Neuronal stem cell (in vitro differentiated cells): ENCODE measurements at regions not wholly inside any gene's neighbourhood (a gene's known extent, or its start where the extent isn't known, plus 50 kb on each side); places are given as distances from the start of the nearest gene placed in this dataset.
A peak's percentile ranks its signal among the peaks of the same experiment; 100 is the strongest.

ENCODE experiments used
- DNase-seq: peaks from one replicate; pipeline ENCODE4 v3.0.0-alpha.2; 2013; ENCODE audit warnings: low spot score
- H2AFZ ChIP-seq: one replicate; pipeline ENCODE4 v1.6.1; 2013; ENCODE audit warnings: mild to moderate bottlenecking, low read length, inconsistent platforms
- H2AK5ac ChIP-seq: 2 replicates; pipeline ENCODE4 v1.6.1; 2013; ENCODE audit warnings: low read depth, mild to moderate bottlenecking, inconsistent platforms, low read length, moderate library complexity, mixed read lengths
- H2BK120ac ChIP-seq: 2 replicates; pipeline ENCODE4 v1.6.1; 2013; ENCODE audit warnings: low read depth, mild to moderate bottlenecking, inconsistent platforms, low read length, moderate library complexity, mixed read lengths
- H2BK12ac ChIP-seq: one replicate; pipeline ENCODE4 v1.6.1; 2013; ENCODE audit warnings: low read length, inconsistent platforms
- H2BK15ac ChIP-seq: 2 replicates; pipeline ENCODE4 v1.6.1; 2013; ENCODE audit warnings: mild to moderate bottlenecking, low read length, inconsistent platforms, mixed read lengths
- H2BK5ac ChIP-seq: one replicate; pipeline ENCODE4 v1.6.1; 2013; ENCODE audit warnings: inconsistent platforms, mild to moderate bottlenecking, low read length, moderate library complexity
- H3K14ac ChIP-seq: one replicate; pipeline ENCODE4 v1.6.1; 2013; ENCODE audit warnings: low read length, inconsistent platforms
- H3K18ac ChIP-seq: 2 replicates; pipeline ENCODE4 v1.6.1; 2013; ENCODE audit warnings: low read length, inconsistent platforms
- H3K23ac ChIP-seq: 2 replicates; pipeline ENCODE4 v1.6.1; 2013; ENCODE audit warnings: low read depth, mild to moderate bottlenecking, mixed read lengths, low read length, inconsistent platforms; ENCODE audit not compliant: poor library complexity
- H3K27ac ChIP-seq: replicated peaks from 3 replicates; pipeline ENCODE4 v1.5.1; 2013; ENCODE audit warnings: low read length, inconsistent platforms
- H3K27me3 ChIP-seq, 3 experiments: 2 replicates each; pipeline ENCODE4 v1.6.1; 2013; ENCODE audit warnings: low read length in 3 of 3, mild to moderate bottlenecking in 2 of 3, inconsistent platforms in 1 of 3, low read depth in 1 of 3, mixed read lengths in 1 of 3, moderate library complexity in 1 of 3; ENCODE audit not compliant: control insufficient read depth in 3 of 3, insufficient read depth in 3 of 3
- H3K36me3 ChIP-seq, 2 donors: replicated peaks in 1 of 2; 2 replicates each; pipeline ENCODE4 v1.6.1; 2013; ENCODE audit warnings: low read length in 2 of 2; ENCODE audit not compliant: control insufficient read depth in 2 of 2, insufficient read depth in 2 of 2
- H3K4ac ChIP-seq: 2 replicates; pipeline ENCODE4 v1.6.1; 2013; ENCODE audit warnings: inconsistent platforms, mild to moderate bottlenecking, low read length, moderate library complexity
- H3K4me1 ChIP-seq, 2 donors: 1 replicate in 1 of 2; 2 replicates in 1 of 2; pipeline ENCODE4 v1.6.1; 2013; ENCODE audit warnings: low read length in 2 of 2, low read depth in 1 of 2; ENCODE audit not compliant: control insufficient read depth in 2 of 2, insufficient read depth in 1 of 2
- H3K4me2 ChIP-seq: one replicate; pipeline ENCODE4 v1.6.1; 2013; ENCODE audit warnings: mild to moderate bottlenecking, low read length, inconsistent platforms; ENCODE audit not compliant: insufficient read depth, poor library complexity, severe bottlenecking
- H3K4me3 ChIP-seq, 2 donors: 2 replicates each; pipeline ENCODE4 v1.5.1; 2013; ENCODE audit warnings: low read length in 2 of 2, mild to moderate bottlenecking in 2 of 2, inconsistent platforms in 1 of 2, moderate library complexity in 1 of 2
- H3K79me1 ChIP-seq: one replicate; pipeline ENCODE4 v1.6.1; 2013; ENCODE audit warnings: low read depth, mild to moderate bottlenecking, inconsistent platforms, low read length, moderate library complexity
- H3K9ac ChIP-seq: one replicate; pipeline ENCODE4 v1.6.1; 2013; ENCODE audit warnings: mild to moderate bottlenecking, low read depth, low read length, inconsistent platforms; ENCODE audit not compliant: poor library complexity
- H3K9me3 ChIP-seq, 2 donors: replicated peaks in 1 of 2; 2 replicates each; pipeline versions ENCODE3 to v1.6.1; 2013; ENCODE audit warnings: low read length in 2 of 2, mild to moderate bottlenecking in 2 of 2, inconsistent platforms in 1 of 2, low read depth in 1 of 2, mixed read lengths in 1 of 2, moderate library complexity in 1 of 2; ENCODE audit not compliant: control insufficient read depth in 2 of 2, insufficient read depth in 1 of 2
- H4K8ac ChIP-seq: one replicate; pipeline ENCODE4 v1.6.1; 2013; ENCODE audit warnings: low read depth, mild to moderate bottlenecking, inconsistent platforms, low read length, moderate library complexity
- H4K91ac ChIP-seq: one replicate; pipeline ENCODE4 v1.6.1; 2013; ENCODE audit warnings: low read length, low read depth, mild to moderate bottlenecking, inconsistent platforms; ENCODE audit not compliant: poor library complexity
- WGBS, 2 donors: extraction: QIAGEN DNeasy Blood & Tissue Kit; methylation state at CpG; one replicate each; pipeline ENCODE4 v1.1.7; 2013; ENCODE audit warnings: missing lambda C conversion rate in 2 of 2, mixed read lengths in 1 of 2; ENCODE audit not compliant: insufficient read length in 2 of 2, insufficient replicate concordance in 1 of 2; ENCODE audit errors: extremely low coverage in 2 of 2; 5-methylcytosine and 5-hydroxymethylcytosine counted together

- no peaks in the 10 kb centered on the region for H3K79me1 ChIP-seq
- H2BK12ac ChIP-seq: no peak overlapping the region
- H2BK15ac ChIP-seq: no peak overlapping the region
- H2BK5ac ChIP-seq: no peak overlapping the region
- no peak overlapping the region for H3K18ac ChIP-seq
- H3K27ac ChIP-seq: no peak overlapping the region
- no peak overlapping the region for H3K4ac ChIP-seq
- DNase-seq: no peak
- no peak overlapping the region for H2AFZ ChIP-seq
- H3K36me3 ChIP-seq: no peaks in the 10 kb centered on the region
- H3K4me1 ChIP-seq: peaks cover 10 to 15% of the 10 kb centered on the region in 2 donors
- H2BK120ac ChIP-seq: no peak overlapping the region
- H3K9ac ChIP-seq: no peak overlapping the region
- no peaks in the 10 kb centered on the region for H3K9me3 ChIP-seq
- no peak overlapping the region for H4K91ac ChIP-seq
- H3K23ac ChIP-seq: no peak overlapping the region
- no peak overlapping the region for H2AK5ac ChIP-seq
- H3K14ac ChIP-seq: no peak overlapping the region
- H4K8ac ChIP-seq: no peak overlapping the region
- no peaks in the 10 kb centered on the region for H3K27me3 ChIP-seq
- no peak overlapping the region for H3K4me3 ChIP-seq
- no peak overlapping the region for H3K4me2 ChIP-seq
- no CpG with 5 or more reads among the region's 1 CpG for WGBS, 2 donors
These were observed 150.9 kb downstream of the TM9SF2 start for GRCh38 chr13:99652141-99652540.

- Histone ChIP-seq H3K23ac (no peak overlapping the region), H3K4me3 (no peak overlapping the region), H3K14ac (peak overlapping the region; percentile 42), H2BK5ac (no peak overlapping the region), H3K4ac (no peak overlapping the region), H4K8ac (no peak overlapping the region), H2BK15ac (no peak overlapping the region), H2BK12ac (no peak overlapping the region), H3K36me3 (no peaks in the 10 kb centered on the region), H3K27ac (no peak overlapping the region), H3K4me2 (no peak overlapping the region), H3K79me1 (no peaks in the 10 kb centered on the region), H3K18ac (no peak overlapping the region), H3K27me3 (no peaks in the 10 kb centered on the region), H4K91ac (no peak overlapping the region), H3K9ac (no peak overlapping the region), H2BK120ac (no peak overlapping the region), H2AFZ (no peak overlapping the region), H2AK5ac (no peak overlapping the region), H3K4me1 (peaks cover 5 to 6% of the 10 kb centered on the region in 2 donors), H3K9me3 (no peaks in the 10 kb centered on the region)
- DNase-seq: no peak
- no CpG with 5 or more reads among the region's 5 CpGs for WGBS, 2 donors
These were observed 149.7 kb downstream of the TM9SF2 start for GRCh38 chr13:99651016-99651415.

GRCh38 chr13:99650410-99650809 is 149.1 kb downstream of the TM9SF2 start:
- Histone ChIP-seq H4K8ac (no peak overlapping the region), H3K9me3 (no peaks in the 10 kb centered on the region), H3K14ac (no peak overlapping the region), H2BK15ac (no peak overlapping the region), H2BK12ac (no peak overlapping the region), H3K4me3 (no peak overlapping the region), H3K4me1 (peaks cover 5 to 6% of the 10 kb centered on the region in 2 donors), H3K27me3 (no peaks in the 10 kb centered on the region), H4K91ac (no peak overlapping the region), H2AFZ (no peak overlapping the region), H2BK120ac (no peak overlapping the region), H3K9ac (no peak overlapping the region), H3K4me2 (no peak overlapping the region), H2AK5ac (no peak overlapping the region), H3K27ac (no peak overlapping the region), H3K36me3 (no peaks in the 10 kb centered on the region), H3K18ac (no peak overlapping the region), H3K4ac (no peak overlapping the region), H3K79me1 (no peaks in the 10 kb centered on the region), H2BK5ac (no peak overlapping the region), H3K23ac (no peak overlapping the region)
- no peak for DNase-seq
- no CpG with 5 or more reads among the region's 1 CpG for WGBS, 2 donors

- no peak overlapping the region for H3K4me2 ChIP-seq
- no peak overlapping the region for H3K4ac ChIP-seq
- H3K23ac ChIP-seq: no peak overlapping the region
- no peak overlapping the region for H2BK12ac ChIP-seq
- H2BK5ac ChIP-seq: no peak overlapping the region
- H3K27ac ChIP-seq: no peak overlapping the region
- no peak overlapping the region for H3K14ac ChIP-seq
- H4K8ac ChIP-seq: no peak overlapping the region
- H3K4me3 ChIP-seq: no peak overlapping the region
- H4K91ac ChIP-seq: no peak overlapping the region
- WGBS, 2 donors: no CpG with 5 or more reads among the region's 4 CpGs
- H3K9ac ChIP-seq: no peak overlapping the region
- no peak overlapping the region for H2AK5ac ChIP-seq
- no peak for DNase-seq
- no peak overlapping the region for H2AFZ ChIP-seq
- no peaks in the 10 kb centered on the region for H3K36me3 ChIP-seq
- H3K27me3 ChIP-seq: no peaks in the 10 kb centered on the region
- peaks cover 5 to 6% of the 10 kb centered on the region in 2 donors for H3K4me1 ChIP-seq
- no peaks in the 10 kb centered on the region for H3K9me3 ChIP-seq
- H2BK120ac ChIP-seq: no peak overlapping the region
- H3K18ac ChIP-seq: no peak overlapping the region
- H3K79me1 ChIP-seq: no peaks in the 10 kb centered on the region
- H2BK15ac ChIP-seq: no peak overlapping the region
These were observed 147.7 kb downstream of the TM9SF2 start for GRCh38 chr13:99648927-99649326.
